Stimulated activated CD8-positive, alpha-beta memory T cell treated with anti-CD3 and anti-CD28 coated beads, Interleukin-7, amount 100 ng/mL, for 4 hours (primary cell): ENCODE measurements at regions not wholly inside any gene's neighbourhood (a gene's known extent, or its start where the extent isn't known, plus 50 kb on each side); places are given as distances from the start of the nearest gene placed in this dataset.
"Not testable (repeated sequence)": the region's sequence is repeated elsewhere in the genome, so short reads cannot be mapped to it uniquely, and the experiment has no call there.

Experiments used
- DNase-seq, 2 donors: peaks; one replicate each; pipeline ENCODE4 v3.0.0-alpha.2; 2020; ENCODE audit warnings: low read depth in 2 of 2

- DNase-seq = no peak
Observed at GRCh38 chr12:126258190-126258589, 1193.0 kb downstream of the AACS start.

- no peak for DNase-seq
Observed at GRCh38 chr12:126262829-126263228, 1197.6 kb downstream of the AACS start.

- no peak for DNase-seq
Observed at GRCh38 chr12:126268222-126268621, 1203.0 kb downstream of the AACS start.

DNA sequence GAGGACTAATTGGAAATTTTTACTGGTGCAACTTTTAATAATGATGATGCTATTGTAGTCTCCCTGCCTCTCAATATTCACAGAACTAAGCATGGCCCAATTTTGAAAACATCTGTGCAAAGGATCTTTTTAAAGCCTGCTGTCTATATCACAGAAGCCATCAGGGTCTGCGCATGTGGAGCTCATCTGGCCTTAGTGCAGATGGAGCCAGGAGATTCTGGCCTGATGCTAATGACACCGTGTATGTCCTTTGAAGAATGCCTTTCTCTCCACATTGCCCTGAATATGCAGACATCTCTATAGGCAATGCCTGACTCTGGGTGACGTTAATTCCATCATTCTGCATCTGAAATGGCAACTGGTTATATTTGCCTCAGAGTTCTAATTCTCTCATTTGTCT is 1205.9 kb downstream of the AACS start:
- no peak for DNase-seq

- no peak for DNase-seq
Observed at GRCh38 chr12:126282691-126283090, 1217.5 kb downstream of the AACS start.

- no peak for DNase-seq
Observed at GRCh38 chr12:126286203-126286602, 1221.0 kb downstream of the AACS start.

DNA sequence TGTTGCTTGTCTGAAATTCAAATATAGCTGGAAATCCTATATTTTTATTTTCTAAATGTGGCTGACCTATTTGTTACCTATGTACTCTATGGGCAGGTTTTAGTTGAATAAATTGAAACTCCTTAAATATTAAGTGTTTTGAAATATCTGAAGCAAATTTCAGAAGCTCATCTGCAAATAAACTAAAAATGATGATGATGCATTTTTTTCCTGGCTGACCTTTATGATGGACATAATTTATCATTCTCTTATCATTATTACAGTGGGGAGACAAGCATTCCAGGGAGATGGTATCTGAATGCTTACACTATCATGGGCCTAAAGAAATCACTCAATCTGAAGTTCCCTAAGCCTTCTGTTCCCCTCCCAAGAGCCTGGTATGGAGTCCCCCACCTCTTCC is 1225.2 kb downstream of the AACS start:
- DNase-seq = no peak

GRCh38 chr12:126291987-126292386 is 1226.8 kb downstream of the AACS start:
- not testable (repeated sequence) for DNase-seq

- no peak for DNase-seq
Observed at GRCh38 chr12:126295652-126296051, 1230.4 kb downstream of the AACS start.

DNA sequence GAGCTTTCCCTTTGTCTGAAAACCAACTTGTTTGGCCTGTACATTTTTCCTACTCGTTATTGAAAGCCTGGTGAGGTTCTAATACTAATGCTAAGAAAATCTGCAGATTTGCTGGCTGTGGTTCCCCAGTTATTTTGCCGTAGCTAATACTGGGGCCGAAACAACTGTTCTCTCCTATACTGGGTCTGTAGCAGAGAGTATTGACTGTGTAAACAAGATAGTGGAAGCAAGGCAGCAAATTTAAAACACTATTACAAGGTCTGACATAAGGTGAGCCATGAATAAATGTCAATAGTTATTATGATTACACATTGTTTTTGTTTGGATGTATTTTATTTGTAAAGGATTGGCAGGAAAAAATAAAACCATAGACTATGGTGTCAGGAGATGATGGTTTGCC is 1244.0 kb downstream of the AACS start:
- DNase-seq = no peak

GRCh38 chr12:126312457-126312856 is 1247.2 kb downstream of the AACS start:
- DNase-seq = no peak

GRCh38 chr12:126316411-126316810 is 1251.2 kb downstream of the AACS start:
- no peak for DNase-seq

- no peak for DNase-seq
Observed at GRCh38 chr12:126337556-126338441, 1272.6 kb downstream of the AACS start.

DNA sequence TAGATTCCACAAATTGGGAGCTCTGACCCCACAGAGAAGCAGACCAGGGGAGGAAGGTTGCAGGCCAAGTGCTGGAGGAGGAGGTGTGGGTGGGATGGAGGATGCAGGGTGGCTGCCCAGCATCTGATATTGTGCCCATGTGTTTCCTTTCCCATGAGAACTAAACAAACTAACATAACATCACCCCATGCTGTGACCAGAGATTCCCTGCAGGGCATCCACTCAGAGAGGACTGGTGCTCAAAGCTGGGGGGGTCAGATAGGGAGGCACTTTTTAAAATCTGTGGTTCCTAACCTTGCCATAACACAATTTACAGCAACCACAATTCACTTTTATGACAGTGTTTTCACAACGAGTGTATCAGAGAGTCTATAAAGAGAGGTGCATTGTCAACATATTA is 1277.6 kb downstream of the AACS start:
- DNase-seq = no peak

DNA sequence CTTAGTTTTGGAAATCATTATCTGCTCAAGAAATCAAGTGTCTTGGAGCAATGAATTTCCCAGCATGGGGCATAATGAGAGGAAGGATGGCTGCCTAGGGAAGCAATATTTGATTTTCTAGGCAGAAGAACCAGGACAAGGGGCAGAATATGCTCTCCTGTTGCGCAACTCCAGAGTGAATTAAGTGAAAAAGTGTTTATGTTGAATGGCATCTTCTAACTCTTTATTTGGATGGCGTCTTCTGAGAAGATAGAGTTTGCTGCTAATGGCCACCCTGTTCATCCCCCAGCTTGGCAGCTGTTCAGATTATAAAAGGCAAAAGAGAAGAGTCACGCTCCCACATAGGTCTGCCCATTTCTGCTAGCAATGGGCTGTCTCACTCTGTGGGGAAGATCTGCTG is 1278.1 kb downstream of the AACS start:
- DNase-seq = no peak

DNA sequence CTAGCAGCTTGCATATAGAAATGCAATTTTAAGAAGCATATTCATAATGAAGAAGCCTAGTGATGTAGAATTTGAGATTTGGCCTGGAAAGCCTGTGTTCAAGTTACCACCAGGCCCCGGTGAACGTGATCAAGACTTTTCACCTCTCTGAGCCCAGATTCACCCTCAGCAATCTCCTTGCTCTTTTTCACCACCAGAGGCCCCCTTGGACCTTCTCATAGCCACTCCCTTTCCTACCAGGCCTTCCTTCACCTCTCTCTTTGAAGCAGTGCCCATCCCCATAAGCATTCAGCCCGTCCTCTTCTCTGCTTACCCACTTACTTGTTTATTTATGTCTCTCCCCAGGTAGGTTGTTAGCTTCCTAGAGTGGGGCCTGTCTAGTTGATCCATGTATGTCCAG is 1280.9 kb downstream of the AACS start:
- no peak for DNase-seq

GRCh38 chr12:126347421-126347820 is 1282.2 kb downstream of the AACS start:
- no peak for DNase-seq

DNA sequence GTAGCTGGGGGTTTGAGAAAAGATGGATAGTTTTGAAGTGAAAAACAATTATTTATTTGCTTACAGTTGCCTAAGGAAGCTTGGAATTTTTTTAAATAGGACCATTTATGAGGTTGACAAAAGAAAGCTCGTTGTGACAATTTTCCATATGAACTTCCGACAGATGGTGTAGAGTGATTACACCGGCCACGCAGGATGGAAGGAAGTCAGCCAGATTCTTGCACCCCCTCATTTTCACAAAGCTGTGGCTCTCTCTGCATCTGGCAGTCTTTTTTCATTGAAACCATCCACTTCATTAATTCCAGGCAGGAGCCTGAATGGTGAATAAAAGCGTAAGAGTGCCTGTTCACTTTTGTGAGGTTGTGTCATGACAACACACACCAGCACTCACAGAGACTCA is 1284.1 kb downstream of the AACS start:
- DNase-seq = no peak

DNA sequence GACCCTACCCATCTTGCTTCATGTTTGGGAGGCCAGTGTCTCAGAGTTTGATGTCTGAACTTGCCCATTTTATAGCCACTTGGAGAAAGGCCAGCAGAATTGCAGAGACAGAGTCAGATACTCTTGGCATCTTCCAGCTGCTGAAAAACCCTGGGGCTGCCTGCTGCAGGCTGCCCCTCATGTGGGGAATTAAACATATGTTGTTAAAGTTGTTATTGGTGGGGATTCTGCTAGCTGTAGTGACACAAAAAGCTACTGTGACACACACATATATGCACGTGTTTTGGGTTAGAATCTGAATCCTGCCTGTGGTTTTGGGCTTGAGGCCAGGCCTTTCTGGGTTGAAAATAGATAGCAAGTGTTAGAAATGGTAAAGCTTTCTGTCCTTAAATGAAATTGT is 1288.4 kb downstream of the AACS start:
- no peak for DNase-seq

DNA sequence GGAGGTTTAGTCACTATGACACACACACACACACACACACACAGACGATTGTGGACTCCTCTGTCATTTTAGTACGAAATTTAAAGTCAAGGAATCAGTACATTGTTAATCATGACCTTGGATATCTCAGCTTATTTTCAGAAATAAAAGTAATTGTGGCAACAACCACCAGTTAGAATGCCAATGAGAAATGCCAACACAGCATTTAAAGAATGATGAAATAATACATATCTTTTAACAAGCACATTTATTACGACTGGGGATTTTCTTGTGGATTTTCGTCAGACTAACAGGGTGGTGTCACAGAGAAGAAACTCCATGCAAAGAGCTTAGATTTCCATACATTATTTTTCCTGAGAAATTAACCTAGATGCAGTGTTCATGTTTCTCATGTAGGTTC is 1289.4 kb downstream of the AACS start:
- DNase-seq = no peak

GRCh38 chr12:126355346-126355745 is 1290.1 kb downstream of the AACS start:
- no peak for DNase-seq

DNA sequence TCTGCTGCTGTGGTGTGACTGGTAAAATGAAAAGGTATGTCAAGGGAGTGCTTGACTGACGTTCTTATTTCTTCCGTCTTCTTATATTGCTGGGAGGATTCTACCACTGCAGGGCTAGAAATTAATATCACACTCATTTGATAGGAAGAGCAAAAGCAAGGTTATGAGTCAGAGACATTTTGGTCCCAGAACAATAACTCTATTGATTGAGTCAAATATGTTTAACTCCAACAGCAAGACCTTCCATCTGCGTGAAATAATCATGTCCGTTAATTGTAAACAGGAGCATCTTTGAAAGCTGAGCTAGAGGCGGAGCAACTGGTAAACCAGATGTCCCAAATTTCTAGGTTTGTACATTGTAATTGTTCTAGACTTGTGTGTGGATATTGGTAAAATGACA is 1293.6 kb downstream of the AACS start:
- DNase-seq = no peak

- DNase-seq = no peak
Observed at GRCh38 chr12:126359216-126359615, 1294.0 kb downstream of the AACS start.

DNA sequence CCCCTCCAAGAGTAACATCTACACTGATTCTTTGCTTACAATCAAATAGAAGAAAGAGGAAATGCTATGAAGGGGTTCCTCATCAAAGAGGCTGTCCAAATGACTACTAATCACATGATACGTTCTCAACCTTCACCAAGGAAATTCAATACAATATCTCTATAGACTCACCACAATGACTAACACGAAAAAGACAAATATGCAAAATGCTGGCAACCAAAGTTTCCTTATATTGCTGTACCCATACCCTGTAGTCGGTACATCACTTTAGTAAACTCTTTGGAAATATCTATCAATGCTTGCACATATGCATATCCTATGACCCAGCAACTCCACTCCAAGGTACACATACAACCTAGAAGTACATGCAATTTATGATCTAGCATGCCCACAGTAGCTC is 1296.6 kb downstream of the AACS start:
- no peak for DNase-seq
